DMS79 treated with DMSO at 0.1 percent for 48 hours (cell line): ENCODE measurements at regions not wholly inside any gene's neighbourhood (a gene's known extent, or its start where the extent isn't known, plus 50 kb on each side); places are given as distances from the start of the nearest gene placed in this dataset.
"Not testable (repeated sequence)": the region's sequence is repeated elsewhere in the genome, so short reads cannot be mapped to it uniquely, and the experiment has no call there.

Source experiments
- DNase-seq: peaks from one replicate; lab custom pipeline; 2025; lab: John Stamatoyannopoulos, UW

DNA sequence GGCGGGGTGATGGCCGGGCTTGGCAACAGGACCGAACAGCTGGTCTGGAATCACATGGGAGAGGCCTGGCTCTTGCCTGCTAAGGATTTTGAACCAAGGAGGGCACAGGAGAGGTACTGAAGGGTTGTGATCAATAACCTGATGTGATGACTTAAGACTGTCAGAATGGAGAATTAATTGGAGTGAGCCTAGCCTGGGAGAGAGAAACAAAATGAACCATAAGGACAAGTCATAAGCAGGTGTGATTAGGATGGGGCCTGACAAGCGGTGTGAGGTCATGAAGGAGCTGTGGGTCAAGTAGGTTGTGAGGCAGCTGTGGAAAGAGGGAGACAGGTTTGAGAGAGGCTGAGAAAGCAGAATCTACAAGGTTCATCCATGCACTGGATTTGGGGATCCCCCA is 104.6 kb downstream of the MED10 start:
- no peak for DNase-seq

DNA sequence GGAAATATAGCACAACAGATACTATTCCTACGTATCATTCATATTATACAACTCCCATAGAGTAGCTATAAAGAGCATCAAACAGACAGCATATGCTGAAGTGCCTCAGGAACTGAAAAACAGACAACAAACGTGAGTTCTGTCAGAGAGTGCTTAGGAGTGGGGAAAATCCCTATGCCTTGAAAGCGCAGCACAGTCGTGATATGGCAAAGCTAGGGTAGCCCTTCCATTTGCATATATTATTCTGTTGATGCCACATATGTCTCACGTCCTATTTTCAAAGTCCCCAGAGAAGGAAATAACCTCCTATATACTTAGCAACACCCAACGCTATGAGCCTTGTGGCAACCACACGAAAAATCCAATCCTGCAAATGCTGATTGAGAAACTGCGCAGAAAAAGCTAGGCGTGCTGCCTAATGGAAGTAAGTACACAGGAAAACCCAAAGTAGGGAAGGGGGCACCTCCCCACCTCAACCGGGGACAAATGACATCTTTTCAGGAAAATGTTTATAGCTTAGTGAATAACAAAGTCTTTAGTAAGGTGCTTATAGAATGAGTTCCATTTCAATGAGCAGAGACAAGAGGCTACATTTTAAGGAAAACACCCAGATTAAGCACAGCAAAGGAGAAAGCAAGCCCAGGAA is 105.1 kb downstream of the MED10 start:
- DNase-seq = no peak

DNA sequence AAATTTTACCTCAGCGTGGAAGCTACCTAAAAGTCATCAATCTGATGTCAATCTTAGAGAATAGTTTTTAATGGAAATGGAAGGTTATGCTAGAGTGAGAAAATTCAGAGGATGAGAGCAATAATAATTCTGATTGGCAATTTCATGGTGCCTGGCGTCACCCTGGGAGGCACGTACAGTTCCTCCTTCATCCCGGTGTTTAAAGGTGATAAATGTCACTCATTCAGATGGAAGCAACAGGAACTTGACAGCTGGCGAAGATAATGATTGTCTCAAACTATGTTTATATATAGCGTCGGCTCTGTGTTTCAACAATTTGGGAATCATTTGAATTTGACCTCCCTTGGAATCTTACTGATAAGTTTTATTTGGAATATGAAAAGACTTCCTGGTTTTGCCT is 108.4 kb downstream of the MED10 start:
- DNase-seq = no peak

DNA sequence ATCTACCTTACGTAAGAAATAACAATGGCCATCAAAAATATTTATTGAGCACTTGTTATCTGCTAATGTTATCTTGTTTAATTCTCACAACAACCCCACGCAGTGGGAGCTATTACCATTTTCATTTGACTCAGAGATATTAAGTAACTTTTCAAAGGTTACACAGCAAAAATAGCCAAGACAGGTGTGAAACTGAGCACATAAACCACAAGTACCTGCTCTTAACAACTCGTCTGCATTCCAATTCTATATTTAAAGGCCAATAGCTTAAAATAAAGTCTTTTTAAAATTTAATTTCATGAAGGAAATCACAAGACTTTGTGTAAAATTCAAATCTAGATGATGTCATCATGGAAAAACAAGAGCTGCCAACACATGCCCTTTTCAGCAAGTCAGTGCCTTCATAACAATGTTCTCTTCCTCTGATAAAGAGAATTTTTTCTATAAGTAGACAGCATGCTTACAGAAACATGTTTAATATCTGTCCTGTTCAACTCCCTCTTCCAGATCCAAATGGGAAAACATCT is 111.6 kb downstream of the MED10 start:
- DNase-seq = no peak

DNA sequence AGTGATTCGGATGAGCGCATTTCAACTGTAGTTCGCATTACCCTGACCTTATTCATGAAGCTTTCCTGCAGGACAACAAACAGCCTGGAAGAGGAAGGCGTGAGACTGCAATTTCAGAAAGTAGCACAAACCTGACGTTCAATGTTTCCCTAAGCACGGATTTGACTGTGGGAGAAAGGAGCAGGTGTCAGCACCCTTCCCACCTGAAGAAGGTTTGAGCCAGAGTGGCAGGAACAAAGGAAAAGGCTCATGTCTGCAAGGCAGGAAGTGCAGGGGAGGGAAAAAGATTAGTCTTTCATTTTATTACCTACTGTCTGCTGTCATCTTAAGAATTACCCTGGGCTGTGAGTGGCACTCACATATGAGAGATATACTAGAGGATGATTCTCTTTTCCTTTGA is 114.0 kb downstream of the MED10 start:
- no peak for DNase-seq

DNA sequence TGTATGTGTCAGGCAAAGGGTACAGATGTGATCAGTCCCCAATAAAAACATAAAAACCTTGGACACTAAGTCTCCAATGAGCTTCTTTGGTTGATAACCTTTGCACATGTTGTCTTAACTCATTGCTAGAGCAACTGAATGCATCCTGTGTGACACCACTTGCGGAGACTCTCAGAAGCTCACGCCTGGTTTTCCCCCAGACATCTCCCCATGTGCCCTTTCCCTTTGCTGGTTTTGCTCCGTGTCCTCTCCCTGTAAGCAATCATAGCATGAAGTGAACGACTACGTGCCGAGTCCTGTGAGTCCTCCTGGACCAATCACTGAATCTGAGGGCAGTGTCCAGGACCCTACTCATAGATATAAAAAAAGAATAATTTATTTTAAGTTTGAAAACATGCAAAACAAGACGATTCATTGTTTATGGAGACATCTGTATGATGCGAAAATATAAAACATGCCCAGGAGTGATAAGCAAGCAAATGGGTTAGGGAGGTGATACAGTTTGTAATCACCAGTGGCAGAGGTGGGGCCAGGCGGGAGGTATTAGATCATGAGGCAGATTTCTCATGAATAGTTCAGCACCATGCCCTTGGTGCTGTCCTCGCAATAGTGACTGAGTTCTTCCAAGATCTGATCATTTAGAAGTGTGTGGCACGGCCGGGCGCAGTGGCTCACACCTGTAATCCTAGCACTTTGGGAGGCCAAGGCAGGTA is 115.5 kb downstream of the MED10 start:
- DNase-seq = no peak

DNA sequence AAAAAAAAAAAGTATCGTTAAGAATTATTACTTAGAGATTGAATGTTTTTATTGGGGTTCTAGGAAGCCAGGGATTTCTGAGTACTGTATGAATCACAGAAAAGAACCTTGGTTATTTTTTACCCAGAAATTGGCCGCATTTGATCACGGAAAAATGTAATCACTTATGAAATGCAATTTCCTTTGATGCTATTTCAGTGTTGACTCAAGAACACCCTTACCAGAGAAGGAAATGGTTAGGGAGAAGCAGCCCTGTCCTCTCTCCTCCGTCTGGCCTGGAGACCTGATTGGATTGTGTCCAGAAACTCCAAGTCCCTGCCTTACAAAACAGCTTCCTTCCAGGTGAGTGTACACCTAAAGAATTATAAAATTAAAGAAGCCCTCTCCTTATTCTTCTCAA is 116.7 kb downstream of the MED10 start:
- no peak for DNase-seq

DNA sequence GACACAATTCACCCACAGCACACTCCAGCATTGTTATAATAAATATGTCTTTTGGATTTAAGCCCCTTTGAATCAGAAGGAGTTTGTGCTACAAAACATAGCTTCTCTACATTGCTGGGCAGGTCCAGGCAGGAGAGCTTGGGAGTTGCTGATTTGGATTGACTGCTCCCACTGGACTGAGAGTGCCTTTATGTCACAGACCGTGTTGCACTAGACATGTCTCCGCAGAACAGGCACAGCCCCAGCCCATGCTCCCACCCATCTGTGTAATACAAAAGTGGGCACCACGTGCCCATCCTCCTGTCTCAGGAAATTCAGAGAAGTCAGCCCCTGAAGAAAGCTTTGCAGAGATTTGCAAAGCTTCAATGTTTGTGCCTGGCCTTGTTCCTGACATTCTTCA is 117.1 kb downstream of the MED10 start:
- no peak for DNase-seq

DNA sequence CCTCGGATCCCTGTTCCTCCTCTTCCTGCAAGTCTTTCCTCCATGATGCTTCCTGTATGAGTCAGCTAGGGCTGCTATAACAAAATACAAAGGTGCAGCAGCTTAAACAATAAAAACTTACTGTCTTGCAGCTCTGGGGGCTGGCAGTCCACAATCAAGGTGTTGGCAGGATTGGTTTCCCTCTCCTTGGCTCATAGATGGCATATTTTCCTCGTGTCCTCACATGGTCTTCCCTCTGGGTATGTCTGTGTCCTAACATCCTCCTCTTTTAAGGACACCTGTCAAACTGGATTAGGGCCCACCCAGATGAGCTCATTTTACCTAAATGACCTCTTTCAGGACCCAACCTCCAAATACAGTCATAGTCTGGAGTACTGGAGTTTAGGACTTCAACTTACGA is 117.5 kb downstream of the MED10 start:
- no peak for DNase-seq

DNA sequence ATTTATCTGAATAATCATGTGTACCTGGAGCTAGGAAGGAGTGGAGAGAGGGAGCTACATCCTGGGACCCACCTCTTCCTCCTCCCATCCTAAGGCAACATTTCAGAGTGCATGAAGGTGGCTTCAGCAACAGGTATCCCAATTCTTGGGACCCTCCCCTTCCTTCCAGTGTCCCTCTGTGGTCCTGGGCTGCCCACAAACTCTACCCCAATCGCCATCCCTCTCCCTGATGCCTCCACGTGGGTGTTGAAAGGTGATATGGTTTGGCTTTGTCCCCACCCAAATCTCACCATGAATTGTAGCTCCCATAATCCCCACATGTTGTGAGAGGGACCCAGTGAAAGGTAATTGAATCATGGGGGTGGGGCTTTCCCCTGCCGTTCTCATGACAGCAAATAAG is 121.4 kb downstream of the MED10 start:
- no peak for DNase-seq

DNA sequence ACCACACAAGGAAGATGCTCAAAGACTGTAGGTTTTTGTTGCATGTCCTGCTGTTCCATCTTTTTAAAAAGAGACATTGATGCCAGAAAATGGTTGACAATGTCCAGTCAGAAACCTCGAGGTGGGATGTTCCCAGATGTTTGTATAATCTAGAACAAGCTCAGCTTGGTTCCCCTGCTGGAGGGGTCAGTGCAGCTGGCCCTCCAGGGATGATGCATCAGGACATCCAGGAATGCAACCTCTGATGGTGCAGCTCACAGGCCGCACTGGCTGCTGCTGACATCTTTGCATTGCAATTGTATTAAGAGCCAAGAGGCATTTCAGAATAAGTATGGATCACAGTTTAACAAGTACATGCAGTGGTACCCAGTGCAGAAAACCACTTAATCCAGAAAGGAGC is 122.4 kb downstream of the MED10 start:
- no peak for DNase-seq

DNA sequence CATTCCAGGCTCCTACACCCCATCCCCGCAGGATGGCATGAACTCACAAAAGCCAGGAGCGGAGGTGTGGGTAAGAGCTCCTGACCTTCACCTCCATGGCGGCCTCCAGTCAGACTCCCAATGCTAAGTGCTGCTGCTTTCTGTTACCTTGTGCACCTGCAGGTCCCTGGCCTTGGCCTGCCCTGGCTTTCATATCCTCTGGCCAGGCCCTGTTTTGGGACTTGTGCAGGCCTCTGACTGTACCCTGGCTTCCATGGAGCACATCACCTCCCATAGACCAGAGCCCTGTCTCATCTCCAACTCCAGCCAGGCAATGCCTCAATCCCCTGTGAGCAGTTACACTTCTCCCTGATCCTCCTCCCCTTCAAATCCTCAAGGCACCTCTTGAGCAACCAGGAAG is 124.5 kb downstream of the MED10 start:
- no peak for DNase-seq

DNA sequence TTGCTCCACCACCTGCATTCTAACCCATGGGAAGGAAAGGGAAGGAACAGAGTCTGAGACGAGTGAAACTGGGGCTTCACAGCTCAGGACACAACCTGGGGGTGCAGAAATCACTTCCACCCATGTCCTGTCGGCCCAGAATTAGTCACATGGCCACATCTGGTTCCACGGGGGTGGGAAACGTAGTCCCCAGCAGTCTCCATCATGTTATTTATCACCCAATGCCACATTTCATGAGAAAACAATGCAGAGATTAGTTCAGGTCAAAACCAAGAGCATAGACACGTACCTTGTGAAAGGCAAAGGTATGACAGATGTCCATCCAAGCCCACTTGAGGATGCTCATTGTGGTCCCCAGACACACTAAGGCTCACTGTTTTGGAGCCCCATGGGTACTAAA is 125.1 kb downstream of the MED10 start:
- no peak for DNase-seq

DNA sequence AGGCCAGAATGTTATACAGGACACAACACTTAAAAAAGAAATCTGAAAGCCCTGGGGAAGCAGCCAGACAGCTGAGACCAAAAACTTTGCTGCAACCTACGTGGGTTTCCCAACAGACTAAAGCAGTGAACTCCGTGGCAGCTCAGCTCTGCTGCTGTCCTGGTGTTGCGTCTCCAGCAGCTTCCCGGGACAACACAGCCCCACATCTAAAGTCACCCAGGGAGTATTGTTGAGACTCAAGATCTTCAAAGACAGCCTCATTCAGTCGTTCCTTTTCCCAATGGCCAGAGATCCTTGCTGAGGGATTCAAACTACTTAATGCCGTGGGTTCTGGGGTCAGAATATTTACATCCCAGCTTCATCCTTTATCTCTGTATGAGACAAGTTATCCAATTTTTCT is 125.8 kb downstream of the MED10 start:
- DNase-seq = no peak

DNA sequence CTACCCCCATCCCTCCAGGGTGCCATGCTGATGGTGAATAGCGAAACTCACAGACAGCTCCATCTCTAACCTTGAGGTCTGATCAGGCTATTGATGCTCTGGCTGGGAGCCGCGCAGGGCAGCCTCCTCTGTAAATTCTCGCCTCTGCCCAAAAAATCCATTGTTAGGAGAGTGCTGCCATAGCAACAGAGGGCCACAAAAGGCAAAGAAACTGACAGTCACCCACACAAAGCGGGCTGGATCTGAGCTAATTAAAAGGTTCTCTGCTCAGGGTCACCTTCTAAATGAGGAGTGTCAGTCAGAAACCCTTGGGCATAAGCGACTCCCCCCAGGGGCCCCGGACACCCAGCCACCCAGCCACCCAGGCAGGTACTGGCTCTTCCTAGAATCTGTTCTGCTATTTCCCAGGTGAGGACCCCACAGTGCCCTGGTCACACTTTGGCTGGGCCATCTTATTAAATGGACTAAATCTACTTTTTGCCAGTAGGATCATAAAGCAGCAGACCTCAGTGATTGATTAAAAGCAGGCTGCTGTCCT is 126.7 kb downstream of the MED10 start:
- no peak for DNase-seq

DNA sequence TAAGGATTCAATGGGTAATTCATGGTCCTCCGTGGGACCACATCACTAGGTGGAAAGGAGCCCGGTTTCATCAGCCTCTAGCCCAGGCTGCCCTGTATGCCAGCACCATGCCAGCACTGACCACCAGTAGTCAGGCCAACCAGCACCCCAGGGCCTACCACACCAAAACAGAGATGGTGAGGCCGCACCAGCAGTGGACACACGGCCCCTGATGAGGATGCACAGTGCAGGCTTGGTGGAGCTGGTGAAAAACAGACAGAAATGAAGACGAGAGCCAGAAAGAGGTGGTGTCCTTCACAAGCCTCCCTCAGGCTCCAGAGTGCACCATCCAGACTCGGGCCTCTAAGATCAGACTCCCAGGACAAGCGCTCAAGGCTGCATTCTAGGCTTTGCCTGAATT is 128.2 kb downstream of the MED10 start:
- DNase-seq = no peak

DNA sequence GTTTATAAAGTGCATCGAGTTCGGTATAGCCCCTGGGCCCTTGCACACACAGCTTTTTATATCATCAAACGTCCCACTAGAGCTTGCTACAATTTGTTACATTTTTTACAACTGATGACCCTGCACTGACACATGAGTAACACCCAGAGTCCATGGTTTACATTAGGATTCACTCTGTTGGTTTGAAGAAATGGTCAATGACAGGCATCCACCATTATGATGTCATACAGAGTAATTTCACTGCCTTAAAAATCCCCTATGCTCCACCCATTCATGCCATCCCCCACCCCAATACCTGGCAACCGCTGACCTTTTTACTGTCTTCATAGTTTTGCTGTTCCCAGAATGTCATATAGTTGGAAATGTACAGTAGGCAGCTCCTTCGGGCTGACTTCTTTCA is 130.2 kb downstream of the MED10 start:
- no peak for DNase-seq

DNA sequence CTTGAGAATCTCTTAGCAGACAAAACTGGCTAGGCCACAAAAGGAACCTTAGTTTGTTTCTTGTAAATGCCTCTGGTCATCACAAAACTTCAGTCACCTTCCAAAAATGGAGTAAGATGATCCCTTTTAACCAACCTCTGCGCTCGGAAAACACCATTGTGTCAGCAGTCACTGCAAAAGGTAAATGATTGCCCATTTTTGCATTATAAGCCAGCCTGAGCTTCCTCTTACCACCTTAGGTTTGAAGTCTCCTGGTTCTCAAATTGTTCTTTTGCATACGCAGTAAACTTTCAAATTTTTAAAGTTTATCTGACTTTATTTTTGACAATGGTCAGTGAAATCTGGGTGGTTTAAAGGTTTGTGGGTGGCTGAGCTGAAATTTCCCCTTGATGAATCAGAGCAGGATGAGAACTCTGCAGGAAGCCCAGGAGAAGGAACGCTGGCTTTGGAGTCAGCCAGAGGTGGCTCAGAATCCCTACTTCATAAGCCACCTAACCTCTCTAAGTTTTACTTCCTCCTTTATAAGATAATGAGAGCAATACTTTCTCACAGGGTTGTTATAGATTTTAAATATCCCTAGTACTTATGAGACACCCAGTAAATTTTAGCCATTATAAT is 131.4 kb downstream of the MED10 start:
- DNase-seq = no peak

DNA sequence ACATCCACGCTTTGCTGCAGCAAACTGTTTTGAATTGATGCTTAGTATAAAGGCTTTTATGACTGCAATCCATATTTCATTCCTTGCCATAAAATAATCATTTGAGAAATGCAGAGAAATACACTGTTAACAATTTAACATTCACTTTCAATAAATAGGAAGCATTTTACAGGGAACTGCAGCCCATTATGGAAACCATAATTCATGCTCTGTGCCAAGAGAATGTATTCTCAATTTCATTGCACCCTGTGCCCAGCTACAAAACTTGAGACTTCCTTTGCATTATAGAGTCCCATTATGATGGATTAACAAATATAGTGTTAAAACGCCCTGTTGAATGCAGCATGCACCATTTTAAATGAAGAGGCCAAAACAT is 134.0 kb downstream of the MED10 start:
- DNase-seq = no peak

DNA sequence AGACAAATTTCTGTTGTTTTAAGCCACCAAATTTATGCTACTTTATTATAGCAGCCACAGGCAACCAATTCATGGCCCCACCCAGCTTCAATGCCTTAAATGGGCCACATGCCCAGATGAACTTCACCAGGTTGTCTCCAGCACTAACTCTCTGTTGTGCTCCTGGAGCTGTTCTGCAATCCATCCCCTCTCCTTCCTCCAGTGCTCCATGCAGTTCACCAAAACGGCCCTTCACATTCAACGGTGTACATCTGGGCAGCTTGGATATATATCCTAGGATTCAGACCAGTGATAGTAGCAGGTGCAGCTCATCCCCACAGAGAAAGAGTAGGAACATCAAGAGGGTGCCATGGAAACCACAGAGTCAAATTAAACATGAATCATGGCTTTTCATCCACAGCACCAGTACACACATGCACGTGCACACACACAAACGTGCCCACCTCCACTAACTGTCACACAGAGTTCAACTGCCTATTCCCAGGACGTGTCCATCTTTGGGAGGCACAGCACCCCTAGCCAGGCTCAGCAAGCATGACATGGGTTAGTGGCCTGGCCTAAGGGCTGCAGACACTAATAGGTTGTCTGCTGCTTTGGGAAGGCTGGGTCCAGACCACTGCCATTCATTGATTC is 134.5 kb downstream of the MED10 start:
- DNase-seq = no peak

DNA sequence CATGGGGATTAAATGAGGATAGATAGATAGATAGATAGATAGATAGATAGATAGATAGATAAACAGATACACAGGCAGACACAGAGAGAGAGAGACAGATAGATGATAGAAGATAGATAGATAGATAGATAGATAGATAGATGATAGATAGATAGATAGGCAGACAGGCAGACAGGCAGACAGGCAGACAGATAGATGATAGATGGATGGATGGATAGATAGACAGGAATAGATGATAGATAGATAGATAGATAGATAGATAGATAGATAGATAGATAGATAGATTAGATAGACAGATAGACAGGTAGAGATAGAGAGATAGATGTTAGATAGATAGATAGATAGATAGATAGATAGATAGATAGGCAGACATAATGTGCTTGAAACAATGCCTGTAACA is 137.3 kb downstream of the MED10 start:
- not testable (repeated sequence) for DNase-seq

DNA sequence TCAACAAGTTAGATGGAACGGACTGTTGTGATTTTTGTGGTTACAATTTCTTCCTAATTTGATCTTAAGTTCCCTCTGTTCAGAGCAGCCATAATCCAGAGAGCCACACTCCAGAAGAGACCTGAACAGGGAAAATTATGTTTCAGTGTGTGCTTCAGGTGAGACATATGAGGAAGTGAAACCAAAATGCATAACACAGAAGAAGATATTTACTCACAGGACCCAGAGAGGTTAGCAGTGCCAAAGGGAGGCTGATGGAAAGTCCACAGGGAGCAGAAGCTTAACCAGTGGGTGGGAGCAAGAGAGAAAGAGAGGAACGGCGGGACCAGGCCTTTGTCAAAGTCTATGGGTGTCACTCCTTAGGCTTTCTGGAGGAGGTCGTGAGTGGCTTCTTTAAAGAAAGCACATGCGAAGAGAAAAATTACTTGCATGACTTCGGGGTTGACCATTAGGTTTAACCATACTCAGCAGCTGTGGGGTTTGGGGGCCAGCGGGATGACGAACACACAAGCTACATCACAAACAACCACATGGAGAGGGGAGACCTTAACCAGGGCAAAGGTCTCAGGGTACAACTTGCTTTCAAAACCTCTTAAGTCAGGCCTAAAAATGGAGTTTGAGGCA is 141.4 kb downstream of the MED10 start:
- DNase-seq = no peak
